ES-I3 (cell line): ENCODE measurements at regions not wholly inside any gene's neighbourhood (a gene's known extent, or its start where the extent isn't known, plus 50 kb on each side); places are given as distances from the start of the nearest gene placed in this dataset.
"Not testable (repeated sequence)": the region's sequence is repeated elsewhere in the genome, so short reads cannot be mapped to it uniquely, and the experiment has no call there.

ENCODE experiments used
- H3K36me3 ChIP-seq: 2 replicates; pipeline ENCODE4 v1.6.1; 2013; ENCODE audit warnings: mild to moderate bottlenecking, low read length, control low read depth, moderate library complexity; ENCODE audit not compliant: insufficient read depth
- H3K4me1 ChIP-seq: 2 replicates; pipeline ENCODE4 v1.6.1; 2013; ENCODE audit warnings: mild to moderate bottlenecking, control low read depth, low read length; ENCODE audit not compliant: insufficient read depth
- H3K9ac ChIP-seq: 2 replicates; pipeline ENCODE4 v1.6.1; 2013; ENCODE audit warnings: low read depth, mild to moderate bottlenecking, low read length, moderate library complexity
- H3K9me3 ChIP-seq: 2 replicates; pipeline ENCODE4 v1.6.1; 2013; ENCODE audit warnings: mild to moderate bottlenecking, low read length, moderate library complexity; ENCODE audit not compliant: control insufficient read depth, insufficient read depth

DNA sequence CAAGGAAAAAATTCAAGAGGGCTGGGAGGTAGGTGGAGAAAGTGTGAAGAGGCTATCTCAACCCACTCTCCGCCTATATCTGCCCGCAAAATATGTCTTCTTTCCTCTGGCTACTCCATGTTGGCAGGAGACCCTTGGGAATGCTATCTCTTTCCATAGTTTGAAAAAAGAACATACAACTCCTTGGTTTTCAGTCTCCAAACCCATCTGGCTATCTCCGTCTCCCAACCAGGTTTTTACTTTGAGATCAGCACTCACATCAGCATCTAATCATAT, 109.9 kb upstream of the IFNE start:
- H3K9ac ChIP-seq = no peak overlapping the region
- no peaks in the 10 kb centered on the region for H3K36me3 ChIP-seq
- peaks cover 26% of the 10 kb centered on the region for H3K4me1 ChIP-seq
- H3K9me3 ChIP-seq = no peaks in the 10 kb centered on the region

DNA sequence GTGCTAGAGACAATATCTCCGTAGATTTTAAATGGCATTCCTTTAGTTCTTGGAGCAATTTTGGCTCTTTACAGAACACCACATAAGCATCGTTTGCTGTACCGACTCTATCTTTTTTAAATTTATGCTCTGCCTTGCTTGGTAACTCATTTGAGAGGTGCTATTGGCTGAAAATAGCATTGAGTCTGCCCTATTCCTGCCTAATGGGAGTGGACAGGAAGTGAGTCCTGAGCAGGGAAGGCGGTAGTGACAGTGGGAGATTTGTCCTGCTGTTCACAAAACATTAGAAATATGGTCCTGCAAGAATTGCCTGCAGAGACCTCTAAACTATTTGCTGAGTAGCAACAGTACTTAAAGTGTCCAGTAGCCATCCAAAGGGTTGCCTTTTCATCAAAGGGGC, 115.2 kb upstream of the IFNE start:
- H3K36me3 ChIP-seq = no peaks in the 10 kb centered on the region
- peaks cover 15% of the 10 kb centered on the region for H3K4me1 ChIP-seq
- no peaks in the 10 kb centered on the region for H3K9me3 ChIP-seq
- no peak overlapping the region for H3K9ac ChIP-seq

DNA sequence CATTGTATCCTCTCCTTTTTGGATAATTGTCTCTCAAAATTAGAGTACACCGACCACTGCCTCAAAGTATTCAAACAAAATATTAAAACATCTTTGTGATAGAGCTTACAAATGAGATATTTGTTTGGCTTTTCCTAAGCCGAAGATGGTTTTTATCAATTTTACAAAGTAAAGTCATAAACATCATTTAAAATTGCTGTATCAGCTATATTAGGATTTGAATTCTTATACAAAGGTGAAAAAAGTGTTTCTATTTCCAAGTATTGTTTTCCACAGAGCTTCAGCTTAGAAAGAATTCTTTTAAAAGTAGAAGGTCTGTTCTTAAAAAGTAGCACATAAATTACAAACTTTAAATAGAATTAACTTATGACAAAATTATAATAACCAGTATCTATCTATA, 116.6 kb upstream of the IFNE start:
- Histone ChIP-seq H3K36me3 (no peaks in the 10 kb centered on the region), H3K9me3 (no peaks in the 10 kb centered on the region), H3K4me1 (peaks cover 4% of the 10 kb centered on the region; the same call in 1 of the 2 replicates), H3K9ac (no peak overlapping the region)

DNA sequence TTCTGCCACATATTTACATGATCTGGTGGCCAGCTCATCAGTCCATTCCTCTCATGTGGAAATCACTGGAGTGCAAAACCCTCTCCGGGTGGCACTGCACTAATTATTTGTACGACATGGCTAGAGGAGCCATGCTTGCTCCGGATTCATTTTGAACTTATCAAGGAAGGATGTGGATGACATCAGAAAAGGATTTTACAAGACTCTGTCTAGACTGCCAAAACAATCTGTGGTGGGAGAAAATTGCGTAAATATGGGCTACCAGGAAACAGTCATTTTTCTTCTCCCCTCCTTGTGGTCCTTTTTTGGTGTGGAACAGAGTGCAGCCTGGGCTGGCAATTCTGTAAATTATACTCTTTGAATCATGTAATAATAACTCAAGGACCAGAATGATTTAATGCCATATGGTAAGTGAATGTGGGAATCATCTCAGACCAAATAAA, 123.4 kb upstream of the IFNE start:
- Histone ChIP-seq H3K9me3 (no peaks in the 10 kb centered on the region), H3K36me3 (no peaks in the 10 kb centered on the region), H3K9ac (no peak overlapping the region), H3K4me1 (no peaks in the 10 kb centered on the region)

DNA sequence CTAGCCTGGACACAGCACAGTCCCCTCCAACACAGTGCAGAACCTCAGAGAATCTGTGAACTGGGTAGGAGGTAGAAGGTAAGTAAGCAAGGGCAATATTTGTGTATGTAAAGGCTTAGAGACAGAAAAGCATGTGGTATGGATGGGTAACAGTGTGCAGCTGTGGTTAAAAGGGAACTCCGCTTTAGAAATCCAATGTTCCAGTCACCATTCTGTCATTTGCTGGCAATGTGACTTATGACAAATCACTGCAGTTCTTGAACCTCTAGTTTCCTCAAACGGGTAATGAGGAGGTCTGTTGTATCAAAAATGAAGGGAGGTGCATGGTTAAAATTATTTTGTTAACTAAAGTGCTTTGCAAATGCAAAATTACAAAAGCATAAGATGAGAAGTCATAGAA, 125.5 kb upstream of the IFNE start:
- no peaks in the 10 kb centered on the region for H3K4me1 ChIP-seq

DNA sequence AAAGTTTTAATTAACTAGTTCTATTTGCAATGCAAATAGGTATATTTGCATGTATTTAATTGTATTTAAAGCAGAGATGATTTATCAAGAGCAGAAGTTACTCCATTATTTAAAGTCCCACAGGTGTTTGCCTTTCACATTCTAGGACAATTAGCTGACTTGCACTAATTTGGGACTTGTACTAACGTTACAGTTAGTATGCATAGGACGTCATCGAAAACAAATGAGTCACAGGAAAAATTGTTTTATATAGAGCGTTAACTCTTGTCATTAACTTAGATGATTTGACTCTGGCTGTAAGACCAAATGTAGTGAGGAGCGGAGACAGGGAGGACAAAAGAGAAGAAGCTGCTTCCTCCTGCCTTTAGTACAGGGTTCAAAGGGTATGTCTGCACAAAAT, 126.1 kb upstream of the IFNE start:
- H3K36me3 ChIP-seq = no peaks in the 10 kb centered on the region
- no peak overlapping the region for H3K9ac ChIP-seq
- H3K9me3 ChIP-seq = no peaks in the 10 kb centered on the region
- H3K4me1 ChIP-seq = no peaks in the 10 kb centered on the region

More for the DNA sequence above, 125.5 kb upstream of the IFNE start:
- no peak overlapping the region for H3K9ac ChIP-seq
- no peaks in the 10 kb centered on the region for H3K9me3 ChIP-seq
- H3K36me3 ChIP-seq = no peaks in the 10 kb centered on the region

DNA sequence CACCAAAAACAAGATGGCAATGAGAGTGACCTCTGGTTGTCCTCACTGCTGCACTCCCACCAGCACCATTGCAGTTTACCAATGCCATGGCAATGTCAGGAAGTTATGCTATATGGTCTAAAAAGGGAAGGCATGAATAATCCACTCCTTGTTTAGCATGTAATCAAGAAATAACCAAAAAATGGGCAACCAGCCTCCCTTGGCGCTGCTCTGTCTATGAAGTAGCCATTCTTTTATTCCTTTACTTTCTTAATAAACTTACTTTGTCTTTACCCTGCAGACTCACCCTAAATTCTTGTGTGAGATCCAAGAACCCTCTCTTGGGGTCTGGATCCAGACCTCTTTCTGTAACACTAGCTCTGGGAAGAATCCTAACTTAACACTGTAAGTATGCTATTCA, 127.4 kb upstream of the IFNE start:
- Histone ChIP-seq H3K9ac (no peak overlapping the region), H3K9me3 (no peaks in the 10 kb centered on the region), H3K4me1 (no peaks in the 10 kb centered on the region), H3K36me3 (no peaks in the 10 kb centered on the region)

DNA sequence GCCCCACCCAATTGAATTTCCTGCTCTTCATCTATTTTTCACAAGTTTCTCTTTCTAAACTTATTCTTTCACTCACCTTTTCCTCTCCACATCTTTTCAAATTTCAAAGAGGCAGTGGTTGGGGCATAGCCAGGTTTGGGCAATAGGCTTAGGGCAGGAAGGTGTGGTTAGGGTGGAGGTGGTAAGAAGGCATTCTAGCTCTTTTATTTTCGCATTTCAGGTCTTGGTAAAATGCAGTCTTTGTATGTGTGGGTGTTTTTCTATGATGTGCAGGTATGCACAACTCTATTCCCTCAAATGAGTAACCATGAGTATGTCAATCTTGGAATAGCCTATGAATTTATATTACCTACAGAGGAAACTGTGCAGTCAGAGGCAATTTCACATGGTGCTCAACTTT, 129.8 kb upstream of the IFNE start:
- peaks cover 7% of the 10 kb centered on the region; the same call in 1 of the 2 replicates for H3K4me1 ChIP-seq

DNA sequence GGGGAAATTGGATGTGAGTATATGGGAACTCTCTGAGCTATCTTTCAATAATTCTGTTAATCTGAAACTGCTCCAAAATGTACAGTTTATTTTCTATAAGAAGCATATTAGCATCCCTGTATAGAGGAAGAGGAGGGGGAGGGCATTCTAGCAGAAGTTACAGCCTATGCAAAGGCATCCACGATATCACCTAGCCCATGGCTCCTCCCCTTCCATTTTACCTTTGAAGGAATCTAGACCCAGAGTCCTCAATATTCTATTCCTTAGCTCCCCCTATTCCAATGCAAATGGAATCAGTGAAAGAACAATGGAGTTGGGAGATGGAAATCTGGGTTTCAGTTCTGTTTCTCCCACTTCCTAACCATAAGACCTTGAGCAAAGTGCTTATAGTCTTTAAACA, 132.9 kb upstream of the IFNE start:
- H3K36me3 ChIP-seq = no peaks in the 10 kb centered on the region
- H3K4me1 ChIP-seq = peaks cover 7% of the 10 kb centered on the region; the same call in 1 of the 2 replicates
- no peak overlapping the region for H3K9ac ChIP-seq
- H3K9me3 ChIP-seq = no peaks in the 10 kb centered on the region

More for the DNA sequence above, 129.8 kb upstream of the IFNE start:
- no peaks in the 10 kb centered on the region for H3K36me3 ChIP-seq
- no peak overlapping the region for H3K9ac ChIP-seq
- H3K9me3 ChIP-seq = no peaks in the 10 kb centered on the region

DNA sequence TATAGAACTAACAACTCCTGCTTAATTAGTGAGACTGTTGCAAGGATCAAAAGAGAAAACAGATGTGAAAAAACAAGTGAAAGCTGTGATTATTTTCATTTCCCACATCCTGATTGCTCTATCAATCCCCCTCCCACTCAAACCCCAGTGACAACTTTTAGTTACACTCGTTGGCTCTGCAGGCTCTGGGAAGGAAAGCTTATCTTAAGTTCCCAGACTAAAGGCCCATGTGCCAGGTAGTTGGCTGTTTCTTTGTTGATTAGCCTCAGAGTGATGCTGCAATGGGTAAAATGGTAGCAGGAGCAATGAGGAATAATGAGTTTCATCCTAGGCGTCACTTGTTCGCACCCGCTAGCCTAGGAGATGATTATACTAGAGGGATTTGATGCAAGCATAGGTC, 133.3 kb upstream of the IFNE start:
- H3K4me1 ChIP-seq = peaks cover 7% of the 10 kb centered on the region; the same call in 1 of the 2 replicates

DNA sequence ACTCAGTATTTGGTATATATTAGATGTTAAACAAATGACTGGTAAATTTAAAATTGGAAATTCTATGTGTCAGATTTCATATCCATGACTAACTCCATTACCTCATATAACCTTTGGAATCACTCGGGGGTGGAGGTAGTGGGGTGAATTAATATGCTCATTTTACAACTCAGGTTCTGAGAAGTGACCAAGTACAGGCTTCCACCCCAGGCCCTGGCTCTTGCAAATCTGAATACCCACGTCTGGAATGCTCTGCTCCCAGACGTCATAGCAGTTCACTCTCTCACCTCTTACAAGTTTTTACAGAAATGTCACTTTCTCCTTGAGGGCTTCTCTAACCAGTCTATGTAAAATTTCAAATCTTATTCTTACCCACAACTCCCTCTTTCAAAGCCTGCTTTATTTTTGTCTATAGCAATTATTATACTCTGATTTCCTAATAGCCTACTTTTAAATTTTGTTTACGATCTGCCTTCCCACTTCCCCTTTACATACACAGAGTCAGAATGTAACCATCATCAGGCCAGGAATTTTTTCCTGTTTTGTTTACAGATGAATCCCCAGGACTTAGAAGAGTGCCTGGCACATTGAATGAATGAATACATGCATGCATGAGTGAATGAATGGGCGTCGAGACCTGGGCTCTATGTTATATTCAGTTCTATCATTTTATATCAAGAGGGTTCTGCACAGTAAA, 134.1 kb upstream of the IFNE start:
- no peak overlapping the region for H3K9ac ChIP-seq
- H3K36me3 ChIP-seq = no peaks in the 10 kb centered on the region
- peaks cover 7% of the 10 kb centered on the region; the same call in 1 of the 2 replicates for H3K4me1 ChIP-seq
- no peaks in the 10 kb centered on the region for H3K9me3 ChIP-seq

More for the DNA sequence above, 133.3 kb upstream of the IFNE start:
- Histone ChIP-seq H3K9ac (no peak overlapping the region), H3K36me3 (no peaks in the 10 kb centered on the region), H3K9me3 (no peaks in the 10 kb centered on the region)

DNA sequence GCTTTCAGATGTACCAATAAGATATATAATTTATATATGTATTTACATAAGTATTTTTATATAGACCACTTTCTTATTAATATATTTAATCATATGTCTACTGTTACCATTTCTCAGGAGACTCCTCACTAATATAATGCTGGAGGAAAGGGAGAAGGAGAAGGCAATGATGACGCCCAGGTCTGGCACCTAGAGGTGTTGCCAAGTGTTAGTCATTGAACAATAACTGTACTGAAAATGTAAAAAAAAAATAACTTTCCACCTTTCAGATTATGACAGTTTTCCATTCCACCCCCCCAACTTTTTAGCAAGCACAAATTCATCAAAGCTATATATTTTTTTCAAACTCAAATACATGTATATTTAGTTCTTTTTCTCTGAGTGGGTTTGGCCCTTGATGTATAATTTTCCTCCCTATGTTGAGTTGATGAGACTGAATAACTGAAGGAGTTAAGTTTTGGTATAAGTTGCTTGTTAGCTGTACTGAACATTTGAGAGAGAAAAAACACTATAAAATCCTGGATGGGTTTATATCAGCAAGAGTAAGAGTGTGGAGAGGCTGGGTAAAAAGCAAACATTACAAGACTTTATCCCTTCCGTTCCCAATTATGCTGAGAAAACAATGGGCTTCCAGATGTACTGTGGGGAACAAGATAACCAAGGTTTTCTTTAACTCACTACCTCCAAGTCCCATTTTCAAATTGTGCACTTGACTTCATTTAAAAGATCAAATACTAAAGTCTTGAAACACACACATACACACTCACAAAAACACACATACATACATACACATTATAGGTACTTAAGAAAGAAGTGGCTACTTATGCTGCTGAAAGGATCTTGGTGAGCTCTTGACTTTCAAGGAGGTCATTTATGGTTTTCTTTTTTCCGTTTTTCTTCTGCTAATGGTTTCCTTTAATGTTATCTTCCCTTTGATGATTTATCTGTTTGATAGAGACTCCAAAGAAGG, 142.8 kb upstream of the IFNE start:
- H3K4me1 ChIP-seq = no peaks in the 10 kb centered on the region
- H3K9me3 ChIP-seq = no peaks in the 10 kb centered on the region
- H3K36me3 ChIP-seq = no peaks in the 10 kb centered on the region
- H3K9ac ChIP-seq = no peak overlapping the region

DNA sequence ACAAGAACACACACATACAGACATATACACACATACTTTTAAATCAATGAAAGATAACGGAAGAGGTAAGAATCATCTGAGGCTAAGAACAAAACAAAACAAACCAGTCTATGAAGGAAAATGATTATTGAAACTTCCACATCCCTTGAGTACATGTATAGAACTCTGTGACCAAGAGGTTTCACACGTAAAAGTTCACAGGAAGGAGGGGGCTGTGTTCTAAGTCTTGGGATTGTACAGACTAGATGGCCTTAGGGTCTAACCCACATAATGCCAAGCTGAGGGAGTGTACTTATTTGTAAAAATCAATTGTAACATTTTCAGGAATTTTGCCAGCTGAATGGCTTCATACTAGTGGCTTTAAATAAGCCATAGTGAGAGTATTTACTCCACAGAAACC, 144.4 kb upstream of the IFNE start:
- Histone ChIP-seq H3K9ac (no peak overlapping the region), H3K36me3 (no peaks in the 10 kb centered on the region), H3K9me3 (no peaks in the 10 kb centered on the region), H3K4me1 (no peaks in the 10 kb centered on the region)

DNA sequence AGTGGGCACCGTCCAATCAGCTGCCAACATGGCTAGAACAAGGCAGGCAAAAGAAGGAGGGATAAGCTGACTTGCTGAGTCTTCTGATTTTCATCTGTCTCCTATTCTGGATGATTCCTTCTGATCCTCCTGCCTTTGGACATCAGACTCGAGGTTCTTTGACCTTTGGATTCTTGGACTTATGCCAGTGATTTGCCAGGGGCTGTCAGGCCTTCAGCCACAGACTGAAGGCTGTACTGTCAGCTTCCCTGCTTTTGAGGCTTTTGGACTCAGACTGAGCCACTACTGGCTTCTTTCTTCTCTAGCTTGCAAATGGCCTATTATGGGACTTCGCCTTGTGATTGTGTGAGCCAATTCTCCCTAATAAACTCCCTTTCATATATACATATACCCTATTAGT, 146.8 kb upstream of the IFNE start:
- H3K4me1 ChIP-seq, H3K36me3 ChIP-seq, H3K9ac ChIP-seq, H3K9me3 ChIP-seq: not testable (repeated sequence)

DNA sequence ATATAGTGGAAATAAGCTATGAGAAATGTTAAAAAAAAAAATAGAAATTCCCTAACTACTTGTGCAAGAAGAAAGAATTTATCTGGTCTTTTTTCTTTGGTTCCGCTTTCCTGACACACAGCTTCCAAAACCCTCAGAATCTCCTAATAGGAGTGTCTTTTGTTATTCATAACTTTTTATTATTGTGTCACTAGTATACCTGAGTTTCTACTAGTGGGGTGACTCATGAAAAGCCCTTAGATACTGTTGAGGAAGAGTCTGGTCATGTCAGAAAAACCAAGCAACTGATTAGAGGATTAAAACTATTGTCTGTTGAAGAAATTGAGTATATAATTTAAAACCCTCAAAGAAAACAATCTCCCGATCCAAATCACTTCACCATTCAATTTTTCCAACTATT, 152.8 kb upstream of the IFNE start:
- Histone ChIP-seq H3K36me3 (no peaks in the 10 kb centered on the region), H3K9me3 (no peaks in the 10 kb centered on the region), H3K9ac (no peak overlapping the region), H3K4me1 (no peaks in the 10 kb centered on the region)
